ENCODE measurements at regions not wholly inside any gene's neighbourhood (a gene's known extent, or its start where the extent isn't known, plus 50 kb on each side); places are given as distances from the start of the nearest gene placed in this dataset.

DNA sequence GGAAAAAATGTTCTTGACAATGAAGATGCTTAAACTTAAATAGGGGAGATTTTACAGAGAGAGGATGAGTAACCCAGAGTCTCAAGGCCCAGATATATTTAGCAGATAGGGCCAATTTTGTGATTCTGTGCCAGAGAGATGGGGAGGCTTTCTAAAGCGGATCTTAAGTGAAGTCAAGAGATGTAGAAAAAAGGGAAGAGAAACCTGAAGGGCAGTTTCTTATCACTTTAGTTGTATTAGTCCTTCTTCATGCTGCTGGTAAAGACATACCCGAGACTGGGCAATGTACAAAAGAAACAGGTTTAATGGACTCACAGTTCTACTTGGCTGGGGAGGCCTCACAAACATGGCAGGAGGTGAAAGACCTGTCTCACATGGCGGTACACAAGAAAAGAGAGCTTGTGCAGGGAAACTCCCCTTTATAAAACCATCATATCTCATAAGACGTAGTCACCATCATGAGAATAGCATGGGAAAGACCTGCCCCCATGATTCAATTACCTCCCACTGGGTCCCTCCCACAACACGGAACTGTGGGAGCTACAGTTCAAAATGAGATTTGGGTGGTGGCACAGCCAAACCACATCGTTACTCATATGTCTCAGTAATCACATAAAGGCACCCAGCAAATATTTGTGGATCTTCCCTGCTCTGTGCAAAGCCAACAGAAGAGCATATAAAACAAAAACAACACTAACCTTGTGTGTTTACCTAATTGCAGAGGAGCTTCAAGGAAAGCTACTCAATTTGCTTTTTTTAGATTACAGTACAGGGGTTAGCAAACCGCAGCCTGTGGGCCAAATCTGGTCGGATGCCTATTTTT is 102.6 kb upstream of the MYCBP2 start:
- peak; percentile 4 for DNase-seq
- H3K4me3 ChIP-seq (ENCODE audit: low read length): no peak overlapping the region
- H3K27ac ChIP-seq (ENCODE audit: low read length): no peak overlapping the region
- WGBS (ENCODE audit: insufficient coverage): 88% methylated on average over 3 of the region's 8 CpGs
- H3K36me3 ChIP-seq (ENCODE audit: control insufficient read depth, insufficient read depth, low read length): no peaks in the 10 kb centered on the region
- H3K4me1 ChIP-seq (ENCODE audit: control insufficient read depth, insufficient read depth, low read length): no peaks in the 10 kb centered on the region
- no peaks in the 10 kb centered on the region for H3K27me3 ChIP-seq (ENCODE audit: control insufficient read depth, insufficient read depth, low read length)
- no peaks in the 10 kb centered on the region for H3K9me3 ChIP-seq (replicated peaks; ENCODE audit: control insufficient read depth, low read depth, low read length)

DNA sequence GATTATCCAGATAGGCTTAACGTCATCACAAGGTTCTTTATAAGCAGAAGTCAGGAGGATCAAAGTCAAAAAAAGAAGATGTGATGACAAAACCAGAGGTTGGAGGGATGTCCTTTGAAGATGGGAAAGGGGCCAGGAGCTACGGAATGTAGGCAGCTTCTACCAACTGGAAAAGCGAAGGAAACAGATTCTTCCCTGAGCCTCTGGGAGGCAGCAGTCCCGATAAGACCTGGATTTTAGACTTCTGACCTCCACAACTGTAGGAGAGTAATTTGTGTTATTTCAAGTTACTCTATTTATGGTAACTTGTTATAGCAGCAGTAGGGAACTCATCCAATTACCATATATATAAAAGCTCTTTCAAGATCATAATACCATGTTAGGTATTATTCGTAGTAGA is 98.8 kb upstream of the MYCBP2 start:
- no peak overlapping the region for H3K27ac ChIP-seq (ENCODE audit: low read length)
- H3K4me1 ChIP-seq (ENCODE audit: control insufficient read depth, insufficient read depth, low read length): no peaks in the 10 kb centered on the region
- no peaks in the 10 kb centered on the region for H3K9me3 ChIP-seq (replicated peaks; ENCODE audit: control insufficient read depth, low read depth, low read length)
- WGBS (ENCODE audit: insufficient coverage): 54% methylated on average over 1 of the region's 5 CpGs
- H3K4me3 ChIP-seq (ENCODE audit: low read length): no peak overlapping the region
- H3K27me3 ChIP-seq (ENCODE audit: control insufficient read depth, insufficient read depth, low read length): no peaks in the 10 kb centered on the region
- no peaks in the 10 kb centered on the region for H3K36me3 ChIP-seq (ENCODE audit: control insufficient read depth, insufficient read depth, low read length)
- no peak for DNase-seq

DNA sequence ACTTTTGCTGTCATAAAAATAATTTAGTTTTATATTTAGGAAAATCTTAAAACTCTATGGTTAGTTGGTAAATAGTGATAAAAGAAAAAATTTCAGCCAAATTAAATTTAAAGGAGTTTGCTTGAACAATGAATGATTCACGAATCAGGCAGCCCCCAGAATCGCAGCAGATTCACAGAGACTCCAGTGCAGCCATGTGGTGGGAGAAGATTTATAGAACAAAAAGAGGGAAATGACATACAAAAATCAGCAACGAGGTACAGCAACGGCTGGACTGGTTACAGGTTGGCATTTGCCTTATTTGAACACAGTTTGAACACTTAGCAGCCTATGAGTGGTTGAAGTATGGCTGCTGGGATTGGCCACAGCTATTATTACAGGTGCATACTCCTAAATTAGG is 96.4 kb upstream of the MYCBP2 start:
- Histone ChIP-seq H3K36me3 (ENCODE audit: control insufficient read depth, insufficient read depth, low read length) (no peaks in the 10 kb centered on the region), H3K27ac (ENCODE audit: low read length) (no peak overlapping the region), H3K27me3 (ENCODE audit: control insufficient read depth, insufficient read depth, low read length) (no peaks in the 10 kb centered on the region), H3K4me3 (ENCODE audit: low read length) (no peak overlapping the region), H3K9me3 (replicated peaks; ENCODE audit: control insufficient read depth, low read depth, low read length) (no peaks in the 10 kb centered on the region), H3K4me1 (ENCODE audit: control insufficient read depth, insufficient read depth, low read length) (no peaks in the 10 kb centered on the region)
- no peak for DNase-seq
- WGBS (ENCODE audit: insufficient coverage): 50% methylated on average over 3 of the region's 4 CpGs

DNA sequence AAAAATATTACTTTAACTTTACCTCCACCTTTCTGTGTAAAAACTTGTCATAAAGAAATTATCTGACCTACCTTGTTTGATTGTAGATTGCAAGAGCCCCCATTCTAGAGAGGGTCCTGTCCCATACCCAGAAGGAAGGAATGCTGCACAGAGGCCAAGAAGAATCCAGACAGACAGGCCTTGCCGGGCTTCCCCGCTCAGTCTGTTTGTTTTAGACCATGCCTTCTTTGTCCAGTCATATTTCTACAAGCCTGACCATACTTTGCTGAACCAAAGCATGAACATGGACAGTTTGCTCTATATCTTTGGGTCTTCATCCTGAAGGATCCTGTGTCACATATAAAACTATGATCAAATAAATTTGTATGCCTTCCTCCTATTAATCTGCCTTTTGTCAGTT is 95.8 kb upstream of the MYCBP2 start:
- H3K36me3 ChIP-seq (ENCODE audit: control insufficient read depth, insufficient read depth, low read length): no peaks in the 10 kb centered on the region
- WGBS (ENCODE audit: insufficient coverage): no CpG with 5 or more reads among the region's 2 CpGs
- H3K27me3 ChIP-seq (ENCODE audit: control insufficient read depth, insufficient read depth, low read length): no peaks in the 10 kb centered on the region
- H3K4me3 ChIP-seq (ENCODE audit: low read length): no peak overlapping the region
- no peak for DNase-seq
- H3K4me1 ChIP-seq (ENCODE audit: control insufficient read depth, insufficient read depth, low read length): no peaks in the 10 kb centered on the region
- no peak overlapping the region for H3K27ac ChIP-seq (ENCODE audit: low read length)
- H3K9me3 ChIP-seq (replicated peaks; ENCODE audit: control insufficient read depth, low read depth, low read length): no peaks in the 10 kb centered on the region

DNA sequence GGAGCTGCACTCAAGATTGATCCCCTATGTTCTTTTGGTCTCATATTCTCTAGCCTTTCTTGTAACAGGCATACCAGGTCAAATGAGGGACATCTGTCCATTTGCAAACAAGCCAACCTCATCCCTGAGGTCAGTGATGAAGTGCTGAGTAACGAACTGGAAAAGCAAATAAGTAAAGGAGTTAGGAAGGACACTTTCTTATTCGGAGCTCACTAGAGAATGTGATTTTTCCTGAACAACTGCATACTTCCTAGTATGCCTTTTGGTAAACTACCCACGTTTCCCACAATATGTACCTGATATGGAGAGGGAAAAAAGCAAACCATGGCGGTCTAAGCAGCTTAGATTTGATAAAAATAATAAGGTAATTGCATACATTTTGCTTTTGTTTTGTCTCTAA is 91.0 kb upstream of the MYCBP2 start:
- H3K9me3 ChIP-seq (replicated peaks; ENCODE audit: control insufficient read depth, low read depth, low read length): no peaks in the 10 kb centered on the region
- whole genome bisulfite sequencing (ENCODE audit: insufficient coverage): no CpG with 5 or more reads among the region's 4 CpGs
- H3K4me3 ChIP-seq (ENCODE audit: low read length): no peak overlapping the region
- DNase-seq: no peak
- H3K27me3 ChIP-seq (ENCODE audit: control insufficient read depth, insufficient read depth, low read length): no peaks in the 10 kb centered on the region
- no peaks in the 10 kb centered on the region for H3K4me1 ChIP-seq (ENCODE audit: control insufficient read depth, insufficient read depth, low read length)
- no peaks in the 10 kb centered on the region for H3K36me3 ChIP-seq (ENCODE audit: control insufficient read depth, insufficient read depth, low read length)
- no peak overlapping the region for H3K27ac ChIP-seq (ENCODE audit: low read length)

DNA sequence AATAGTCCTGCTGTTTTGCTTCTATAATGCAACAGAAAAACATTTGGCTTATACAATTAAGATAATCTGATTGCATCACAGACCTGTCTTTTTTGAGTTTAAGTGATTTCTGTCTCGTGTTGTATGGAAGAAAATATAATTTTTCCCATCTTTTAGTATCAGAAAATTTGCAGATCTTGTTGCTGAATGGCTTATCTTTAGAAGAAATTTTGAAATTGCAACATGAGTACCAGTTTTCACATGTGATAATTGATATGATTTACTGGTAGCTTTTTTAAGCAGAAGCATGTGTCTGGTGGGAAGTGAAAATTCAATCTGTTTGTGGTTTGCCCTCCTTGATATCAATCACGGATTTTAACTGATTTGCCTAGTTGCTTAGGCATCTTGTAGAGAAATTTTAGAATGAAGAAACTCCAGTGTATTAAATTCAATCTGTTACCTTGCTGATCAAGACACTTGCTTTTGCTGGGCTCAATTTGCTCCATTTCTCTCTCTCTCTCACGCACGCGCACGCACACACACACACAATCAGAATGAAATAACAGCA is 89.8 kb upstream of the MYCBP2 start:
- WGBS (ENCODE audit: insufficient coverage): no CpG with 5 or more reads among the region's 6 CpGs
- Histone ChIP-seq H3K4me1 (ENCODE audit: control insufficient read depth, insufficient read depth, low read length) (no peaks in the 10 kb centered on the region), H3K27me3 (ENCODE audit: control insufficient read depth, insufficient read depth, low read length) (no peaks in the 10 kb centered on the region), H3K9me3 (replicated peaks; ENCODE audit: control insufficient read depth, low read depth, low read length) (no peaks in the 10 kb centered on the region), H3K4me3 (ENCODE audit: low read length) (no peak overlapping the region), H3K36me3 (ENCODE audit: control insufficient read depth, insufficient read depth, low read length) (no peaks in the 10 kb centered on the region), H3K27ac (ENCODE audit: low read length) (no peak overlapping the region)
- DNase-seq: no peak

DNA sequence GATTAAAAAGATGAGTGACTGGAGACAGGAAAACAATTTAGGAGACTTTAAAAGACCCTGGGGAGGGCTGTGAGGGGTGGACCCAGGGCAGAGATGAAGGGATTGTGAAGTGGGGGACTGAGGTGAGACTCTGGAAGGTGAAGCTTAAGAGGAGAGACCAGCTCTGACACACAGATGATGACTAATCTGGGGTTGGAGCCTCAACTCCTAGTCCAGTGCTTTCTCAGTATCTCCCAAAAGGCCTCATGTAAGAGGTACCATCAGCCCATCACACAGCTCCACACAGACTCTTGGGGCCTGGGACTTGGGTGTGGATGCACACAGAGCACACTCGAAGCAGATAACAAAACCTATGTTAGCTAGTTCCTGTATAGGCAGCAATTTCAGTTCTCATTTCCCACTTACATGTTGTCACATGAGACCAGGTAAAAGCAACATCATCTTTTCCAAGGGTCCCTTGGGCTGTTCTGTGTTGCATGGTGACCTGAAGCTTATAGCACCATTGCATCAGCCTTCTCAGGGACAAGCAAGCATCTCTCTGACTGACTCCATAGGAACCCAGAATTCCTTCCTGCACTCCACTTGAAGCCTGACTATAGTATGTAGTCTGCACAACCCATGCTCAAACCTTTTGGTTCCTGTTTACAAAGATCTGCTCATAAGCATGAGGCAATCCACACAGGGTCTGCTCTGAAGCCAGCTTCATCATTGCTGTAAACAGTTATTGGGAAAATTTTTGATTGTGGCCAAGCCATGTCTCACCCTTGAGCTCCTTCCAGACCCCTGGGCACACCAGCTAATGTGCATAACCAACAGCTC is 88.6 kb upstream of the MYCBP2 start:
- WGBS (ENCODE audit: insufficient coverage): 80% methylated on average over 1 of the region's 1 CpG
- no peaks in the 10 kb centered on the region for H3K4me1 ChIP-seq (ENCODE audit: control insufficient read depth, insufficient read depth, low read length)

DNA sequence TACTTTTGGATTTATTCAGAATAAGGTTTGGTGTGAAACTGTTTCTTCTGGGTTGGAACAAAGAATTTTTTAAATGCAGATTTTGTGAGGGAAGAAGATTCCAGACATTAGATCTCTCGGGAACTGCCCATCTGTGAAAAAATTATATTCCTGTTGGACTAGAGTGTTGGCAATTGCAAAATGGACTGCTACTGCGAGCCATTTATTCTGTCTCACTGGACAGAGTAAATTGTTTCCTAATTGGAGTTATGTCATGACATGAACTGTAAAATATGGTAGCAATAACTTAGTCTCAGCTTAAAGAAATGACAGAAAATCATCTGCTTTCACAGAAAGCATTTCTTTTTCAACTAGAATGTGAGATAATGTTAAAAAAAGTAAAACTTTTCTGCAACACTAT is 86.0 kb upstream of the MYCBP2 start:
- no peaks in the 10 kb centered on the region for H3K36me3 ChIP-seq (ENCODE audit: control insufficient read depth, insufficient read depth, low read length)
- 60% methylated on average over 1 of the region's 2 CpGs for WGBS (ENCODE audit: insufficient coverage)
- H3K4me1 ChIP-seq (ENCODE audit: control insufficient read depth, insufficient read depth, low read length): no peaks in the 10 kb centered on the region
- no peaks in the 10 kb centered on the region for H3K9me3 ChIP-seq (replicated peaks; ENCODE audit: control insufficient read depth, low read depth, low read length)
- no peaks in the 10 kb centered on the region for H3K27me3 ChIP-seq (ENCODE audit: control insufficient read depth, insufficient read depth, low read length)
- no peak overlapping the region for H3K27ac ChIP-seq (ENCODE audit: low read length)
- no peak overlapping the region for H3K4me3 ChIP-seq (ENCODE audit: low read length)
- no peak for DNase-seq

More for the DNA sequence above, 88.6 kb upstream of the MYCBP2 start:
- no peak overlapping the region for H3K4me3 ChIP-seq (ENCODE audit: low read length)
- DNase-seq: no peak
- H3K9me3 ChIP-seq (replicated peaks; ENCODE audit: control insufficient read depth, low read depth, low read length): no peaks in the 10 kb centered on the region
- no peak overlapping the region for H3K27ac ChIP-seq (ENCODE audit: low read length)
- H3K27me3 ChIP-seq (ENCODE audit: control insufficient read depth, insufficient read depth, low read length): no peaks in the 10 kb centered on the region
- H3K36me3 ChIP-seq (ENCODE audit: control insufficient read depth, insufficient read depth, low read length): no peaks in the 10 kb centered on the region

DNA sequence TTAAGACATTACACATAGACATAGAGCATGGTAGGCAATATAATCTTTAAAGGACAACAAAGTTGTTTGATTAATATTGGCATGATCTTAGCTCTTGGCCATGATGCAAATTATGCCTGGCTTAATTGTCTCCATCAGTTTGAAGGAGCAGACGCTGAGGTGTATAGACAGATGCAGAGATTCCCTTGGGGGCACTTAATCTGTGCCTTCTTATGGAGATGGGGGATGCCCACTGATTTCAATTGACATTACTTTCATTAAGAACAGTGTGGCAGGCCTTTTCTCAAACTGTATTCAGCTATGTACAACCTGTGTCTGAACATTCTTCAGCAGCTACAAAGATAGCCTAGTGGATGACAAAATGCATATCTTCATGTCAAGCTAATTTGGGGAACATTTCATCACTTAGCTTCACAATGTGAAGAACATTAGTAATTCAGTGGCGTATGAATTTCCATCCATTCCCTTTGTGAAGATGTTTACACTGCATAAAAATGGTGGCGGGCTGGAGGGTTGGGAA is 85.3 kb upstream of the MYCBP2 start:
- Histone ChIP-seq H3K36me3 (ENCODE audit: control insufficient read depth, insufficient read depth, low read length) (no peaks in the 10 kb centered on the region), H3K9me3 (replicated peaks; ENCODE audit: control insufficient read depth, low read depth, low read length) (no peaks in the 10 kb centered on the region), H3K4me1 (ENCODE audit: control insufficient read depth, insufficient read depth, low read length) (no peaks in the 10 kb centered on the region), H3K27me3 (ENCODE audit: control insufficient read depth, insufficient read depth, low read length) (no peaks in the 10 kb centered on the region), H3K4me3 (ENCODE audit: low read length) (no peak overlapping the region), H3K27ac (ENCODE audit: low read length) (no peak overlapping the region)
- DNase-seq: no peak
- no CpG with 5 or more reads among the region's 3 CpGs for WGBS (ENCODE audit: insufficient coverage)

DNA sequence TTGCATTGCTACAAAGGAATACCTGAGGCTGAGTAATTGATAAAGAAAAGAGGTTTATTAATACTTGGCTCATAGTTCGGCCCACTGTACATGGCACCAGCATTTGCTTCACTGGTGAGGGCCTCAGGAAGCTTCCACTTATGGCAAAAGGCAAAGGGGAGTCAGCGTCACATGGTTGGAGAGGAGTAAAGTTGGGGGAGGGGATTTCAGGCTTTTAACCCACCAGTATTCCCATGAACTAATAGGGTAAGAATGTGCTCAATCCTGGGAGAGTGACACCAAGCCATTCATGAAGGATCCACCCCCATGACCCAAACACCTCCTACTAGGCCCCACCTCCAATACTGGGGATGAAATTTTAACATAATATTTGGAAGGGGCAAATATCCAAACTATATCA is 82.5 kb upstream of the MYCBP2 start:
- H3K27ac ChIP-seq (ENCODE audit: low read length): no peak overlapping the region
- H3K4me3 ChIP-seq (ENCODE audit: low read length): no peak overlapping the region
- H3K9me3 ChIP-seq (replicated peaks; ENCODE audit: control insufficient read depth, low read depth, low read length): no peaks in the 10 kb centered on the region
- H3K36me3 ChIP-seq (ENCODE audit: control insufficient read depth, insufficient read depth, low read length): no peaks in the 10 kb centered on the region
- H3K4me1 ChIP-seq (ENCODE audit: control insufficient read depth, insufficient read depth, low read length): no peaks in the 10 kb centered on the region
- no peaks in the 10 kb centered on the region for H3K27me3 ChIP-seq (ENCODE audit: control insufficient read depth, insufficient read depth, low read length)
- 100% methylated on average over 1 of the region's 2 CpGs for WGBS (ENCODE audit: insufficient coverage)
- no peak for DNase-seq

Measured in muscle of leg (tissue), 3 donors.